Coronary artery (tissue), 2 donors: ENCODE measurements at regions not wholly inside any gene's neighbourhood (a gene's known extent, or its start where the extent isn't known, plus 50 kb on each side); places are given as distances from the start of the nearest gene placed in this dataset.

Experiments used
- DNase-seq: peaks from one replicate; pipeline ENCODE4 v3.0.0-alpha.2; 2017; ENCODE audit warnings: low spot score
- H3K27ac ChIP-seq, 2 donors: fragments of 200-600 bp; sonication (generic); one replicate each; pipeline ENCODE4 v1.5.1; 2016 to 2019
- H3K4me3 ChIP-seq: fragments of 200-600 bp; sonication (generic); 2 replicates; pipeline ENCODE4 v1.5.1; 2016; ENCODE audit warnings: mild to moderate bottlenecking, moderate library complexity
- TF ChIP-seq, protein P1 (sequence below): fragments of 200-600 bp; sonication (generic); IDR thresholded peaks from one replicate; pipeline ENCODE4 v1.5.1; 2019; ENCODE audit warnings: antibody characterized with exemption

DNA sequence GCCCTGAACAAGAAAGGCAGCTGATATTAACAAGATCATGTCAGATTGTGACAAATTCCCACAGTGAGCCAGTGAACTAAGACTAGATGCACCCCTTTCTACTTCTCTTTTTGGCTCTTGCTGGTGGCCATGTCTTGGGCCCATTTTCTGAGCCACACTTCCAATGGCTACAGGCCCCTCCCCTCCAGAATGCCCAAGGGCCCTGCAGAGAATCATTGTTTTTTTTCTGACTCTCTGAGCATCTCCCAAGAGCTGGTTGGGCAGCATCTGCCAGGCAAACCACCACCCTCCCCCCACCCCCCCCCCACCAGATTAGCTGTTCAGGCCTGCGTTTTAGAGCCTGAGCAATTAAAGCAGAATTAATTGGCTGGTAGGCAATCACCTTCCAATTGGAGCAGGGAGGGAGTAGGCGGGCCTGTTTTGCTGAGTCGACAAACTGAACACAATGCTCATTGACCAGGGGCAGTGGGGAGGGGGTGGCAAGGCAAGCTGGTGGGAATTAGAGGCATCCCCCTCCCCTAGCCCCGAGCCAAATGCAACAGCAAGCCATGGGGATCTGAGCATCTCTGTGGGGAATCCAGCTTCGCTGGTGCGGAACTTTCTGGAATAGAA is 541.4 kb downstream of the MN1 start:
- DNase-seq, result no peak
- TF ChIP-seq, protein P1, sequence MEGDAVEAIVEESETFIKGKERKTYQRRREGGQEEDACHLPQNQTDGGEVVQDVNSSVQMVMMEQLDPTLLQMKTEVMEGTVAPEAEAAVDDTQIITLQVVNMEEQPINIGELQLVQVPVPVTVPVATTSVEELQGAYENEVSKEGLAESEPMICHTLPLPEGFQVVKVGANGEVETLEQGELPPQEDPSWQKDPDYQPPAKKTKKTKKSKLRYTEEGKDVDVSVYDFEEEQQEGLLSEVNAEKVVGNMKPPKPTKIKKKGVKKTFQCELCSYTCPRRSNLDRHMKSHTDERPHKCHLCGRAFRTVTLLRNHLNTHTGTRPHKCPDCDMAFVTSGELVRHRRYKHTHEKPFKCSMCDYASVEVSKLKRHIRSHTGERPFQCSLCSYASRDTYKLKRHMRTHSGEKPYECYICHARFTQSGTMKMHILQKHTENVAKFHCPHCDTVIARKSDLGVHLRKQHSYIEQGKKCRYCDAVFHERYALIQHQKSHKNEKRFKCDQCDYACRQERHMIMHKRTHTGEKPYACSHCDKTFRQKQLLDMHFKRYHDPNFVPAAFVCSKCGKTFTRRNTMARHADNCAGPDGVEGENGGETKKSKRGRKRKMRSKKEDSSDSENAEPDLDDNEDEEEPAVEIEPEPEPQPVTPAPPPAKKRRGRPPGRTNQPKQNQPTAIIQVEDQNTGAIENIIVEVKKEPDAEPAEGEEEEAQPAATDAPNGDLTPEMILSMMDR, result no peak
- no peak overlapping the region for H3K4me3 ChIP-seq
- no peak overlapping the region for H3K27ac ChIP-seq

DNA sequence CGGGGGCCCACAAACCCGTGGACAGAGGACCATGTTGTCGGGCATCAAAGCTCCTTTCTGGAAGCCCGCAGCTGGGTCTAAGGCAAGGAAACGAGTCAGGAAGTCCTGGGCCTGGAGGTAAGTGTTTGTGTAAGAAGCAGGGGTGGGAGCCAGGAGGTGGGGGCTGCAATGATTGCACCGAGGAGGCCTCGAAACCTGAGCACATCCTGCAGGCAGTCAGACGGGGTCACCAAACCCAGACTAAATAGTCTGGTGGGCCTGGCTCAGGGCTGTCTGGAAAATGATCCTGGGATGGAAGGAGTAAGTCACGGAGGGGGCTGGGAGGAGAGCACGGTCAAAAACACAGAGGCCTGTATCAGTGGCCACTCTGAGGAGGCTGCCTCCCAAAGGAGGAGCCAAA is 539.2 kb downstream of the MN1 start:
- DNase-seq, result no peak
- H3K27ac ChIP-seq, result no peak overlapping the region
- H3K4me3 ChIP-seq, result no peak overlapping the region
- TF ChIP-seq, protein P1, result no peak

DNA sequence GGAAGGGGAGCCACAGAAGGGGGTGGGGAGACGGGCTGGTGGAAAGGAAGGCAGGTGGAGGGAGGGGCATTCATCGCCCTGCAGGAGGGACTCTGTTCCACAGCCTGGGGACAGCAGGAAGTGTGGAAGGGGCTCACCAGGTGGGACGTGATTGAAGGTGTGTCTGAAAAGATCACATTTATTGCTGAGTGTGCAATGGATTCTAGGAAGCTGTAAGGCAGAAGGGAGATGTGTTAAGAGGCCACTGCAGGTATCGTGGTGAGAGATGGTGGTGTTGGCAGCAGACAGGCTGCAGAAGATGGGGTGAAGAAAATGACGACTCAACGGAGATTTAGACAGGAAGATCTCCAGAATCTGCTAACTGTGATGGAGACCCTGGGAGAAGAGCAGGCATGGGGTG is 537.4 kb downstream of the MN1 start:
- TF ChIP-seq, protein P1, result no peak
- H3K4me3 ChIP-seq, result no peak overlapping the region
- no peak overlapping the region for H3K27ac ChIP-seq
- no peak for DNase-seq

DNA sequence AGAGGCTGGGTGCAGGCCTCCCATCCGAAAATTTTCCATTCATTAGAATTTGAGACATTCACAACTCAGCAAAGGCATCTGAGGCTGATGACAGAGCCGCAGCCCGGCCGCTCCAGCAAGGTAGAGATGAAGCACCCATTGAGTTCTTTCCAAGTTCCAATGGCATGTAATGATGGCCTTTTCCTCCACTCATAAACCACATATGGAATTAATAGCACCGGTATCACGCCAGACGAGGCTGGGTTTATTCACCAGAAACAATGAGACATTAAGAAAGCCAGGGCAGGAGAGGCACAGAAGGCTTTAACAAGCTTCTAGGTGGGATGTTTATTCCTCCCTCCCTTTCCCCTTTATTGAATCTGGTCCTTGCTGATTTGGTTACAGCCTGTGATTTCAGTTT is 534.4 kb downstream of the MN1 start:
- Histone ChIP-seq H3K4me3 (no peak overlapping the region), H3K27ac (no peak overlapping the region)
- DNase-seq, result no peak
- TF ChIP-seq, protein P1, result no peak

DNA sequence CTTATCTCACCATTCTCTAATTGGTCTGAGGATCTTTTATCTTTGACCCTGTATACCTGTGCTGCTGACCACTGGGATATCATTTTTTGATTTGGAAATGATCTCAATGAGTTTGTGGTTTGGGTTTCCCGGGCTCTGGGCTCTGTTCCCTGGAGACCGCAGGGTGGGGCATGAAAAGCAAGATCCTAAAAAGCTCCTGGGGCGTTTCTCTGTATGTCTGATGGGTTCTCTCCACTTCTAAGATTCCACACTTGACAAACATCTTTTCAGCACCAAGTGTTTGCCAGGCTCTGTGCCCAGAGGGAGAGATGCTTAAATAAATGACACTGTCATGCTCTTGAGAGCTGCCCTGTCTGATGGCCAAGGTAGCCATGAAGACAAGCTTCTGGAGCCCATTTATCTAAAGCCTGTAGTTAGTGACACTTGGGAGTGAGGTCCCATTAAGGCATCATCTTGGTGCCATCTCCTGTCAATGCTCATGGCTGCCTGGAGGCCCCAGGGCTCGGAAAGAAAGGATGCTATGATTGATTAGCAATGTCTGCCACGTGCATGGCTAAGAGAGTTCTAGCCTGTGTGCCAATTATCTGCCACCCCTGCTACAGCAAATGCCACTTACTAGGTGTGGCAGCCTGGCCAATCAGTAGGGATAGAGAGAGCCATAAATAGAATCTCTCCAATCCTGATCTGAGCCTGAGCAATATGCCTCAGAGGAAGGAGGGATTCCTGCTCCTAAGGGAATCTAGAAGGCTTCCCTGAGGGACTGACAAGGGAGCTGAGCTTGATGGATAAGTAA is 531.6 kb downstream of the MN1 start:
- no peak overlapping the region for H3K4me3 ChIP-seq
- no peak for DNase-seq
- no peak overlapping the region for H3K27ac ChIP-seq
- TF ChIP-seq, protein P1, result no peak

DNA sequence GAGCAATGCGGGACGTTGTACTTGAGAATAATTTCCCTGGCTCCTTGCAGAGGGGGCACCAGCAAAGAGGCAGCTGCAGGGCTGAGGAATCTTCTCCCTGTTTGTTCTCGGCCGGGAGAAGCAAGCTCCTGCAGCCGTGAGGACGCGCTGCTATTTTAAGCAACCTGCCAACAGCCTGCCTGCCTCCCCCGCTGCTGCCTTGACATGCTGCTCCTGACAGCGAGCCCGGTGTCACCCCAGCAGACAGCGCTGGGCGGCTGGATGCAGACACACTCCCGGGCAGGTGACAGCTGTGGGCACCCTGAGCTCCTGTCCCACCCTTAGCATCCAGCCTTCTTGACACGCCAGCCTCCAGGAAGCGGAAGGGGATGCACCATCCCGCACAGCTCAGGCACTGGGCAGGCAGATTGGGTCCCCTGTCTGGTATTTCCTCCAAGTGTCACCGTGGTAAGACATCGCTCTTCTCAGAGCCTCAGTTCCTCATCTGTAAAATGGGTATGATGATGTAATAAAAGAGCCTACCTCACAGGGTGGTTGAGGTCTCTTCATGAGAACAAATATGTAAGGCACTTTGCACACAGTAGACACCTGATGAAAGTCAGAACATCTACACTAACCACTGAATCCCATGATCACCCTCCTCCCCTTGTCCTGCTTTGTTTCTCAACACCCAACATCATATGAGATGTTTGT is 530.6 kb downstream of the MN1 start:
- Histone ChIP-seq H3K27ac (no peak overlapping the region), H3K4me3 (no peak overlapping the region)
- TF ChIP-seq, protein P1, result no peak
- DNase-seq, result no peak
